ENCODE measurements at regions not wholly inside any gene's neighbourhood (a gene's known extent, or its start where the extent isn't known, plus 50 kb on each side); places are given as distances from the start of the nearest gene placed in this dataset.

DNA sequence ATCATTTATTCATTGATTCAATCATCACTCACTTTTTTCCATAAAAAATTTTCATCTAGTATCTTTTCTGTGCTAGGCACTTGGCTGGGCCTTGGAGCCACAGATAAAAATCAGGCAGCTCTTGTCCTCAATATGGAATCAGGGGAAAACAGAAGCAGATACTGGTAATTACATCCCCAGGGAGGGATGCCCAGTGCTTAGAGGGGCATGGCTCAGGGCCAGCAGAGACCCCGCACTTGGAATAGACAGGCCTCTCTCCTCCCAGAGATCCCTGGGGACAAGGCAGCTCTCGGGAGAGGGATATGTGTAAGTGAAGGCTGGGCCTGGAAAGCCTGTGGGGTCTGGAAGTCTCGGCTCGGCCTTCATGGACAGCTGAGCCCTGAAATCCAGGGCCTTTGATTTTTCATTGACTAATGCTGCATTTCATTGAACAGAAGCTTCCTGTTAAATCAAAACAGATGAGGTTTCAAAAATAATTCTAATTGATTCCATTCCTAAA lies 180.4 kb downstream of the FOXD2 start:
- TF ChIP-seq, protein P1, sequence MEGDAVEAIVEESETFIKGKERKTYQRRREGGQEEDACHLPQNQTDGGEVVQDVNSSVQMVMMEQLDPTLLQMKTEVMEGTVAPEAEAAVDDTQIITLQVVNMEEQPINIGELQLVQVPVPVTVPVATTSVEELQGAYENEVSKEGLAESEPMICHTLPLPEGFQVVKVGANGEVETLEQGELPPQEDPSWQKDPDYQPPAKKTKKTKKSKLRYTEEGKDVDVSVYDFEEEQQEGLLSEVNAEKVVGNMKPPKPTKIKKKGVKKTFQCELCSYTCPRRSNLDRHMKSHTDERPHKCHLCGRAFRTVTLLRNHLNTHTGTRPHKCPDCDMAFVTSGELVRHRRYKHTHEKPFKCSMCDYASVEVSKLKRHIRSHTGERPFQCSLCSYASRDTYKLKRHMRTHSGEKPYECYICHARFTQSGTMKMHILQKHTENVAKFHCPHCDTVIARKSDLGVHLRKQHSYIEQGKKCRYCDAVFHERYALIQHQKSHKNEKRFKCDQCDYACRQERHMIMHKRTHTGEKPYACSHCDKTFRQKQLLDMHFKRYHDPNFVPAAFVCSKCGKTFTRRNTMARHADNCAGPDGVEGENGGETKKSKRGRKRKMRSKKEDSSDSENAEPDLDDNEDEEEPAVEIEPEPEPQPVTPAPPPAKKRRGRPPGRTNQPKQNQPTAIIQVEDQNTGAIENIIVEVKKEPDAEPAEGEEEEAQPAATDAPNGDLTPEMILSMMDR (IDR thresholded peaks at IDR 0.05 in 8 of 11, conservative IDR thresholded peaks at IDR 0.05 in 3 of 11): no peak
- TF ChIP-seq POLR2AphosphoS5 (IDR thresholded peaks at IDR 0.05): no peak
